ENCODE measurements at regions not wholly inside any gene's neighbourhood (a gene's known extent, or its start where the extent isn't known, plus 50 kb on each side); places are given as distances from the start of the nearest gene placed in this dataset.

DNA sequence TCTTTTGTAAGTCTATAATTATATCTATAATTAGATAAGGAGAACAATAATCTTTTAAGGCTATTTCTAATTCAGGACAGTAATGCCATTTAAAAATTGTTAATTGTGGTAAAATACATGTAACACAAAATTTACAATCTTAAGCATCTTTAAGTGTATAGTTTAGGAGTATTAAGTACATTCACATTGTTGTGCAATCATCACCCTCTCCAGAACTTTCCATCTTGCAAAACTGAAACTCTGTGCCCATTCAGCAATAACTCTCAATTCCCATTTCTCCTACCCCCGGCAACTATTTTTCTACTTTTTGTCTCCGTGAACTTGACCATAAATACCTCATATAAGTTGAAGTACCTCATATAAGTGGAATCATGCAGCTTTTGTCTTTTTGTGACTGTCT, 93.9 kb upstream of the KCNA3 start:
- H3K9ac ChIP-seq (ENCODE audit: extremely low read depth, insufficient read length, low read length), result no peak overlapping the region
- H4K8ac ChIP-seq (replicated peaks; ENCODE audit: insufficient read length, low read depth, low read length), result no peak overlapping the region
- H2BK20ac ChIP-seq (ENCODE audit: low read depth, low read length, poor library complexity, severe bottlenecking), result no peak overlapping the region
- no peak overlapping the region for H2BK12ac ChIP-seq (ENCODE audit: insufficient read length, low read depth, low read length)
- no peak overlapping the region for H3K18ac ChIP-seq (ENCODE audit: insufficient read length, low read depth, low read length)
- no peaks in the 10 kb centered on the region for H3K9me3 ChIP-seq (ENCODE audit: control insufficient read depth, low read depth, low read length)
- no peak overlapping the region for H3K4ac ChIP-seq (ENCODE audit: low read depth, low read length)
- no peak overlapping the region for H2BK5ac ChIP-seq (ENCODE audit: insufficient read length, low read length)
- H3K27me3 ChIP-seq (ENCODE audit: insufficient read depth, low read length), result no peaks in the 10 kb centered on the region
- Mint-ChIP-seq H3K36me3 (ENCODE audit: insufficient read depth in 1 of 3, low read depth in 3 of 3) (peaks cover 0 to 5% (median 2%) of the 10 kb centered on the region in 3 experiments; a peak in 4 of 7 replicates), H3K4me1 (peaks cover 3 to 4% of the 10 kb centered on the region in 2 experiments; a peak in 2 of 4 replicates), H3K27me3 (ENCODE audit: low read depth) (peaks cover 30% of the 10 kb centered on the region), H3K9me3 (peaks cover 7 to 8% of the 10 kb centered on the region in 2 experiments), H3K4me3 (no peak overlapping the region), H3K27ac (no peak overlapping the region)
- H2AK5ac ChIP-seq (ENCODE audit: insufficient read length, low read length), result no peak overlapping the region
- H3K79me2 ChIP-seq (ENCODE audit: insufficient read depth, low read length), result no peaks in the 10 kb centered on the region
- H3K23me2 ChIP-seq (ENCODE audit: insufficient read length, low read depth, low read length, poor library complexity, severe bottlenecking), result no peaks in the 10 kb centered on the region
- no peak overlapping the region for H2BK120ac ChIP-seq (ENCODE audit: low read depth, low read length, poor library complexity, severe bottlenecking)
- H4K91ac ChIP-seq (ENCODE audit: insufficient read length, low read depth, low read length), result no peak overlapping the region
- H3K4me2 ChIP-seq (ENCODE audit: insufficient read depth, insufficient read length, low read length), result no peak overlapping the region
- H3K14ac ChIP-seq (ENCODE audit: insufficient read depth, low read length), result no peak overlapping the region
- H4K20me1 ChIP-seq (ENCODE audit: control insufficient read depth, insufficient read depth, insufficient read length), result no peaks in the 10 kb centered on the region
- no peaks in the 10 kb centered on the region; the same call in 1 of the 2 replicates for H3K4me1 ChIP-seq (ENCODE audit: insufficient read depth, low read length)
- no peak overlapping the region for H3T11ph ChIP-seq (ENCODE audit: low read length)
- WGBS (ENCODE audit: extremely low coverage, insufficient read length, low lambda C conversion rate), result no CpG with 5 or more reads among the region's 2 CpGs
- H3K23ac ChIP-seq (ENCODE audit: insufficient read length, low read depth, low read length), result no peak overlapping the region
- no peak overlapping the region for H2BK15ac ChIP-seq (ENCODE audit: low read depth, low read length)
- no peak overlapping the region for H4K5ac ChIP-seq (ENCODE audit: insufficient read length, low read depth, low read length)
- H3K56ac ChIP-seq (ENCODE audit: insufficient read length, low read depth, low read length), result no peak overlapping the region
- no peak overlapping the region for H3K27ac ChIP-seq (ENCODE audit: insufficient read length, low read depth, low read length)
- DNase-seq, result no peak
- TF ChIP-seq, protein P1, sequence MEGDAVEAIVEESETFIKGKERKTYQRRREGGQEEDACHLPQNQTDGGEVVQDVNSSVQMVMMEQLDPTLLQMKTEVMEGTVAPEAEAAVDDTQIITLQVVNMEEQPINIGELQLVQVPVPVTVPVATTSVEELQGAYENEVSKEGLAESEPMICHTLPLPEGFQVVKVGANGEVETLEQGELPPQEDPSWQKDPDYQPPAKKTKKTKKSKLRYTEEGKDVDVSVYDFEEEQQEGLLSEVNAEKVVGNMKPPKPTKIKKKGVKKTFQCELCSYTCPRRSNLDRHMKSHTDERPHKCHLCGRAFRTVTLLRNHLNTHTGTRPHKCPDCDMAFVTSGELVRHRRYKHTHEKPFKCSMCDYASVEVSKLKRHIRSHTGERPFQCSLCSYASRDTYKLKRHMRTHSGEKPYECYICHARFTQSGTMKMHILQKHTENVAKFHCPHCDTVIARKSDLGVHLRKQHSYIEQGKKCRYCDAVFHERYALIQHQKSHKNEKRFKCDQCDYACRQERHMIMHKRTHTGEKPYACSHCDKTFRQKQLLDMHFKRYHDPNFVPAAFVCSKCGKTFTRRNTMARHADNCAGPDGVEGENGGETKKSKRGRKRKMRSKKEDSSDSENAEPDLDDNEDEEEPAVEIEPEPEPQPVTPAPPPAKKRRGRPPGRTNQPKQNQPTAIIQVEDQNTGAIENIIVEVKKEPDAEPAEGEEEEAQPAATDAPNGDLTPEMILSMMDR (conservative IDR thresholded peaks at IDR 0.05), result no peak
- H3K79me1 ChIP-seq (ENCODE audit: insufficient read depth, low read depth, low read length, poor library complexity, severe bottlenecking), result no peaks in the 10 kb centered on the region
- no peak overlapping the region for H2AFZ ChIP-seq (ENCODE audit: low read length)
